ENCODE measurements at regions not wholly inside any gene's neighbourhood (a gene's known extent, or its start where the extent isn't known, plus 50 kb on each side); places are given as distances from the start of the nearest gene placed in this dataset.

DNA sequence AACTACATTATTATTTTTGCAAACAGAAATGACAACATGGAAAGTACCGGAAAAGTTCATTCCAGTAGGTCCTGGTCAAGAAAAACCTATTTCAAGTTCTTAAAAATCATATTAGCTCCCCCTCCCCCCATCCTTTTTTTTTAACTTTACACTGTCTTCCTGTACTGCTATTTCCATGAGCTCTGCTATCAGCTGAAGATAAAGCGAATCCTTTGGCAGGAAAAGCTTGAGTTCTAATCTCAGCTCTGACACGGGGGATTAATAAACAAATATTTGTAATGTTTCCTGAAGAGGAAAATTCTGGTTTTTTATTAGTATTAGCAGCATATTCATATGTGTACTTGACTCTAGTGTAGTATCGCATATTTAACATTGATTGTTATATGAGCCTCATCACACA is 190.7 kb upstream of the ESRRG start:
- TF ChIP-seq, protein P1, sequence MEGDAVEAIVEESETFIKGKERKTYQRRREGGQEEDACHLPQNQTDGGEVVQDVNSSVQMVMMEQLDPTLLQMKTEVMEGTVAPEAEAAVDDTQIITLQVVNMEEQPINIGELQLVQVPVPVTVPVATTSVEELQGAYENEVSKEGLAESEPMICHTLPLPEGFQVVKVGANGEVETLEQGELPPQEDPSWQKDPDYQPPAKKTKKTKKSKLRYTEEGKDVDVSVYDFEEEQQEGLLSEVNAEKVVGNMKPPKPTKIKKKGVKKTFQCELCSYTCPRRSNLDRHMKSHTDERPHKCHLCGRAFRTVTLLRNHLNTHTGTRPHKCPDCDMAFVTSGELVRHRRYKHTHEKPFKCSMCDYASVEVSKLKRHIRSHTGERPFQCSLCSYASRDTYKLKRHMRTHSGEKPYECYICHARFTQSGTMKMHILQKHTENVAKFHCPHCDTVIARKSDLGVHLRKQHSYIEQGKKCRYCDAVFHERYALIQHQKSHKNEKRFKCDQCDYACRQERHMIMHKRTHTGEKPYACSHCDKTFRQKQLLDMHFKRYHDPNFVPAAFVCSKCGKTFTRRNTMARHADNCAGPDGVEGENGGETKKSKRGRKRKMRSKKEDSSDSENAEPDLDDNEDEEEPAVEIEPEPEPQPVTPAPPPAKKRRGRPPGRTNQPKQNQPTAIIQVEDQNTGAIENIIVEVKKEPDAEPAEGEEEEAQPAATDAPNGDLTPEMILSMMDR (conservative IDR thresholded peaks at IDR 0.05; ENCODE audit: low read length), result no peak
- no peak for TF ChIP-seq EZH2phosphoT487 (IDR thresholded peaks at IDR 0.05; ENCODE audit: borderline replicate concordance)

Data from Loucy (cell line).